ENCODE measurements at regions not wholly inside any gene's neighbourhood (a gene's known extent, or its start where the extent isn't known, plus 50 kb on each side); places are given as distances from the start of the nearest gene placed in this dataset.
"Not testable (repeated sequence)": the region's sequence is repeated elsewhere in the genome, so short reads cannot be mapped to it uniquely, and the experiment has no call there.

GRCh38 chr21:9657779-9658178, 863.6 kb upstream of the TPTE start:
- TF ChIP-seq CTCF (IDR thresholded peaks at IDR 0.05); ZFX (IDR thresholded peaks at IDR 0.05; ENCODE audit: borderline replicate concordance): not testable (repeated sequence)
